Activated CD4-positive, alpha-beta memory T cell treated with anti-CD3 and anti-CD28 coated beads for 36 hours (primary cell): ENCODE measurements at regions not wholly inside any gene's neighbourhood (a gene's known extent, or its start where the extent isn't known, plus 50 kb on each side); places are given as distances from the start of the nearest gene placed in this dataset.

Source experiments
- CTCF ChIA-PET: fragments of 350-600 bp; sonication (Branson Sonifier 250); formaldehyde crosslinking; loops from one replicate; lab custom pipeline; 2021; ENCODE audit warnings: antibody characterized with exemption, inconsistent platforms; lab: Charles Lee
- POLR2A ChIA-PET: fragments of 350-600 bp; sonication (Branson Sonifier 250); formaldehyde crosslinking; loops from one replicate; lab custom pipeline; 2021; ENCODE audit warnings: antibody characterized with exemption; lab: Charles Lee
- DNase-seq: peaks from one replicate; pipeline ENCODE4 v3.0.0-alpha.2; 2020
- H3K27ac Mint-ChIP-seq: one replicate; pipeline ENCODE4 v1.8.0; 2021; ENCODE audit warnings: mixed read lengths
- H3K27me3 Mint-ChIP-seq: one replicate; pipeline ENCODE4 v1.8.0; 2021; ENCODE audit warnings: mixed read lengths
- H3K36me3 Mint-ChIP-seq: one replicate; pipeline ENCODE4 v1.8.0; 2021; ENCODE audit warnings: mixed read lengths
- H3K4me1 Mint-ChIP-seq: one replicate; pipeline ENCODE4 v1.8.0; 2021; ENCODE audit warnings: low read depth, mixed read lengths
- H3K4me3 Mint-ChIP-seq: one replicate; pipeline ENCODE4 v1.8.0; 2021; ENCODE audit warnings: mild to moderate bottlenecking, mixed read lengths
- H3K9me3 Mint-ChIP-seq: one replicate; pipeline ENCODE4 v1.8.0; 2021; ENCODE audit warnings: mixed read lengths
- intact Hi-C: fragments of 100-400 bp; cut with micrococcal nuclease; formaldehyde crosslinking; loops from one replicate; pipeline ENCODE4 v1.15.1; 2023

DNA sequence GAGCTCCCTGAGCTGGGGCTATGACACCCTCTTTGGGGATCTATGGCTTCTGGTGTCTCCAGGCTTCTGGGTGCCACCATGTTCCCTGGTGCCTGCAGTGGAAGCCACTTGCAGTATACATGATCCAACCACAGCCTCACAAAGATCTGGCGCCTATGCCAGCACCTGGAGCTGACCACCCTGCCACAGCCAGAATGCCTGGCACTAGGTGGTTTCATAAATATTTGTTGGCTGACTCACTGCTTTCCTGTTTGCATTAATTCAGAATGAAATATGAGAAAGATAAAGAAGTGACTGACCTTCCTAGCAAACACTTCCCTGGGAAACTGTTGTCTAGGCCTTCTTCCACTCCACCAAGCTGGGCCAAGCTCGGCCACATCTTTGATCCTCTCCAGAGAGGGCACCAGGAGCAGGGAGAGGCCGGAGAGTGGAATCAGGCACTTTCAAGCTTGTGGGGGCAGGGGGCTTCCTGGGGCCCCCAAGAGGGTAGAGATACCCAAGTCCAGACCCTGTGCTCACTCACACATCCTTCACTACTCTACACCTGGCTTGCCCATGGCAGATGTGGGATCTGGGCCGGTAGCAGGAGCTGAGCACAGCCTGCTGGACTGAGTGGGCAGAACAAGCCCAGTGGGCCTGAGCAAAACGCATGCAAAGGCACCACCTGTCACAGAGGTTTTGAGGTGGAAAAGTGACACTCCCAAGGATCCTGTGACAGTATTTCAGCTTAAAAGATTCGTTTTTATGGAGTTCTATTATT lies 565.7 kb downstream of the SLC4A3 start:
- no peak for DNase-seq
- intact Hi-C loops, result no loop called here
- no peak overlapping the region for H3K4me3 Mint-ChIP-seq
- ChIA-PET CTCF (no interaction called here), POLR2A (no interaction called here)
- no peak overlapping the region for H3K27ac Mint-ChIP-seq
- peaks cover 2% of the 10 kb centered on the region for H3K9me3 Mint-ChIP-seq
- no peaks in the 10 kb centered on the region for H3K27me3 Mint-ChIP-seq
- H3K36me3 Mint-ChIP-seq, result no peaks in the 10 kb centered on the region
- H3K4me1 Mint-ChIP-seq, result no peaks in the 10 kb centered on the region

DNA sequence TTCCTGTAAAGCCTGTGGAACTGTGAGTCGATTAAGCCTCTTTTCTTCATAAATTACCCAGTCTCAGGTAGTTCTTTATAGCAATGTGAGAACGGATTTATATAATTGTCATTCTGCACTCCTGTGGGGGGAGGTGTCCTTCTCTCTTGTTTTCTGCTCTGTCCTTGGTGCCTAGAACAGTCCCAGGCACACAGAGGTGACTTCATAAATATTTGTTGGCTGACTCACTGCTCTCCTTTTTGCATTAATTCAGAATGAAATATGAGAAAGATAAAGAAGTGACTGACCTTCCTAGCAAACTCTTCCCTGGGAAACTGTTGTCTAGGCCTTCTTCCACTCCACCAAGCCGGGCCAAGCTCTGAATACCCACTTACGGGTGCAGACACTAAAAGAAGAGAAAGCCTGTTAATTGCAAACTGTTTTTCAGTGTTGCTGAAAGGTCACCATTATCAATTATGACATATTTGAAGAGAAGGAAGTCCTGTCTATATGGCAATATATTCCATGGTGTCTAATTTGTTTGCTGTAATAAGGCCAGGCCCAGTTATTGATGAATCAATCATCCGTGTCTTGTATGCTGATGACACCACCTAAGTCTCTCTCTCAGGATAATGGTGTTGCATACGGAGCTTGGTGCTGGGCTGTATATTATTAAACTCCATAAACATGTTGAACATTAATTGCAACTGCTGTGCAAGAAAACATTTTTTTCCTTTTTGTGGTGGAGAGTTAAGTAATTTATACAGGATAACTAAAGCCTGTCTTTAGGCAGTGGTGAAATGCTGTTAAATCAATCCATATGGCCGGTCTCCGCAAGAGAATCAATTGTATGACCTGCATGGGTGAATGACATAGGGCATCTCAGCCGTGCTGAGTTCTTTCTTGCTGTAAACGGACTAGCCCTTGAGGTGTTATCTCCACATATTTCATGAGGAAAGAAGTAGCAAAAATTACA lies 567.5 kb downstream of the SLC4A3 start:
- Mint-ChIP-seq H3K27me3 (no peaks in the 10 kb centered on the region), H3K4me3 (no peak overlapping the region), H3K27ac (no peak overlapping the region), H3K9me3 (peaks cover 2% of the 10 kb centered on the region), H3K4me1 (no peaks in the 10 kb centered on the region), H3K36me3 (no peaks in the 10 kb centered on the region)
- ChIA-PET CTCF (no interaction called here), POLR2A (no interaction called here)
- intact Hi-C loops, result no loop called here
- no peak for DNase-seq

DNA sequence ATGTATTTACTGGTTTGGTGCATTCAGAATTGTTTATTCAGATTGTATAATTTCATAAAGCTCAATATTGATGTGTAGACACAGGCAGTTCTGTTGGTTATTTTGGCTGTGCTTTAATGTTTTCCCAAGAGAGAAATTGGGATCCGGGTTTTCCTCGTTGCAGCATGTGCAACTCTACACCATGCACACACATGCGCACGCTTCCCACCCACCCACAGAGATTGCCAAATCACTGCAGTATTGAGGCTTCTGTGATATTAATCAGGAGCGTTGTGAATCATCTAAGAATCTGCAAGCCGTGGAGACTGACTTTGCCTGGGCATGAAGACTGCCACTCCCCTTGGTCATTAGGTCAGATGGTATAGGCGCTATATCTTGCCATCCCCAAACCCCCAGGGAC lies 571.5 kb downstream of the SLC4A3 start:
- Mint-ChIP-seq H3K27ac (no peak overlapping the region), H3K9me3 (no peaks in the 10 kb centered on the region), H3K4me1 (no peaks in the 10 kb centered on the region), H3K36me3 (no peaks in the 10 kb centered on the region), H3K4me3 (no peak overlapping the region), H3K27me3 (no peaks in the 10 kb centered on the region)
- no peak for DNase-seq
- intact Hi-C loops, result no loop called here
- CTCF ChIA-PET, result no interaction called here
- POLR2A ChIA-PET, result no interaction called here

DNA sequence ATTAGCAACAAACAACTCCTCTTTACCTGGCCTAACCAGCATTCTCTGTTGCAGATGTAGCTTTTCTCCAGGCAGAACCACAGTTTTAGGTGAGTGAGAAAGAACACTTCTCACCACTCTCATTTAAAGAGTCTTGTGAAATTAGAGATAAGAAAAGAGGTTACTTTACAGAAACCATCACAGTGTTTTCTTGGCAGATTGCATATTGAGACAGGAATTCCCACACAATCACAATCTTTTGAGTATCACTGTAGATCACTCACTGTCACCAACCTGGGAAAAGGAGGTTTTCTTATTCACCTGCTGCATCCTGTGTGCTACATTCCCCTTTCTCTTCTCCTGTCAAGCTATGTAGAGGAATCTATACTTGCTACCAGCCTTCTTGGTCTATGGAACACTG lies 574.6 kb downstream of the SLC4A3 start:
- CTCF ChIA-PET, result no interaction called here
- no peak for DNase-seq
- Mint-ChIP-seq H3K4me1 (no peaks in the 10 kb centered on the region), H3K4me3 (no peak overlapping the region), H3K36me3 (no peaks in the 10 kb centered on the region), H3K27me3 (no peaks in the 10 kb centered on the region), H3K9me3 (no peaks in the 10 kb centered on the region), H3K27ac (no peak overlapping the region)
- intact Hi-C loops, result no loop called here
- POLR2A ChIA-PET, result no interaction called here

DNA sequence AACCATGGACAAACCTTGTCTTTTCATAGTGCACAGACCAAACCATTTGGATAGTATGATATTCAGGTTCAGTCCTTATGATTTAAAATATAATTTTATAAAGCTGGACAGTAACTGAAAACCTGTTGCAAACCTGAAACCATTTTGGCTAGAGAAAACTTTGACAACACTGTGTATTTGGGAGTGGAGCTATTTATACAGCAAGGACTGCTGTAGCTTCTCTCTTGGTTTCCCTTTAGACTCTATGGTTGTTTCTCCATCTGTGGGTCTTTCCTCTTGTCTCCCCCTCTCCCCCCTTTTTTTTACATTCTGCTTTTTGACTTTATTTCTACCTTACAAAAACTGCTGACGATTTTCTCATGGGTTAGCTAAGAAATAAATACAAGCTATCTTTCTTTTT lies 581.7 kb downstream of the SLC4A3 start:
- Mint-ChIP-seq H3K4me1 (no peaks in the 10 kb centered on the region), H3K36me3 (no peaks in the 10 kb centered on the region), H3K4me3 (no peak overlapping the region), H3K27me3 (no peaks in the 10 kb centered on the region), H3K27ac (no peak overlapping the region), H3K9me3 (no peaks in the 10 kb centered on the region)
- DNase-seq, result no peak
- intact Hi-C loops, result no loop called here
- ChIA-PET POLR2A (no interaction called here), CTCF (no interaction called here)

DNA sequence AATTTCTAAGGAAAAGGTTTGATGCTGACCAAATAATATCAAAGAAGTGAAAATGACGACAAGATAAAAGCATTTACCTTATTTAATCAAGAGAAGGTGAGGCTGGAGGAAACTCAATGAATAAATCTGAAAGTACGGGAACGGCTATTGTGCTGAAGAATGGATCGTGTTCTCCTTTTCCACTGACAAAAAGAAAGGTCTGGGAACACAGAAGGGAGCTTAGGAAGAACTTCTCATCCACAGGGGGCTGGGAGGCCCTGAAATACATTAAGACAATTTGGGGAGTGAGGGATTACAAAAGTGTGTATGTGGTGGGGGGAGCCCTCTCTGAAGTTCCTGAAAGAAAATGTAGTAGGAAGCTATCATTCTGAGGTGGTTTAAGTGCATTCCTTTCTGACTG lies 582.3 kb downstream of the SLC4A3 start:
- Mint-ChIP-seq H3K9me3 (no peaks in the 10 kb centered on the region), H3K4me3 (no peak overlapping the region), H3K4me1 (no peaks in the 10 kb centered on the region), H3K36me3 (no peaks in the 10 kb centered on the region), H3K27me3 (no peaks in the 10 kb centered on the region), H3K27ac (no peak overlapping the region)
- intact Hi-C loops, result no loop called here
- no peak for DNase-seq
- ChIA-PET CTCF (no interaction called here), POLR2A (no interaction called here)

DNA sequence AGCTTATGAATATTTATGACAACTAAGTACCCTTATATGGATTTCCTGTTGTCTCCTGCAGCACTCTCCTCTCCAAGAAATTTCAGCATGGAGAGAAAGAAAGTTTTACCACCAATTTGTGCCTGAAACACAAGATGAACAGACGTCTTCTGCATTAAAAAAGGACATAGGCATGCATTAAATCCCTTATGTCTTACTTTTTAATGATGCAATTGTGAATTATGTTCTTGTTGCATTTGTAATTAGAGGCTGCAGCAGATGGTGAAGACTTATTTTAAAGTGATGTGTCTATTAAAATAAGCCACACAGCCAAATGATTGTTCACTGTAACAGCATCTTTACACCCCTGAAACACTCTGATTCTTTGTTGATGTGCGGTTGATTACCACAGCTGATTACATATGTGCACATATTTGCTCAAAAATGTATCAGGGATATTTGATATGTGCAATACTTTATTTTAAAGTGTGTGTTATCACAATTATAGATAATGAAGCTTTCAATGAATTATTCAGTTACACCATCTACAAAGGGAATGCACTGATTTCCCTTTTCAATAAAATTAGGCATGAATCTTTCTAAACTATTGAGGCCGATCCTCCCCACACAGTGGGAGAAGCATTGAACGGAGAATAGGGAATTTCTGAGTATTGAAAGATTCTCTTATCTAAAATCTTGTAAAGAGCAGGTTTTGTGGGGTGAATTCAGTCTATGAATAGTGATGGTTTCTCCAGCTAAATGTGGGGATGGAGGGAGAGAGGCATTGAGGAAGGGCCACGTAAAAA lies 585.1 kb downstream of the SLC4A3 start:
- POLR2A ChIA-PET, result no interaction called here
- Mint-ChIP-seq H3K27ac (no peak overlapping the region), H3K36me3 (no peaks in the 10 kb centered on the region), H3K4me3 (no peak overlapping the region), H3K27me3 (no peaks in the 10 kb centered on the region), H3K4me1 (no peaks in the 10 kb centered on the region), H3K9me3 (no peaks in the 10 kb centered on the region)
- CTCF ChIA-PET, result no interaction called here
- intact Hi-C loops, result no loop called here
- DNase-seq, result no peak

DNA sequence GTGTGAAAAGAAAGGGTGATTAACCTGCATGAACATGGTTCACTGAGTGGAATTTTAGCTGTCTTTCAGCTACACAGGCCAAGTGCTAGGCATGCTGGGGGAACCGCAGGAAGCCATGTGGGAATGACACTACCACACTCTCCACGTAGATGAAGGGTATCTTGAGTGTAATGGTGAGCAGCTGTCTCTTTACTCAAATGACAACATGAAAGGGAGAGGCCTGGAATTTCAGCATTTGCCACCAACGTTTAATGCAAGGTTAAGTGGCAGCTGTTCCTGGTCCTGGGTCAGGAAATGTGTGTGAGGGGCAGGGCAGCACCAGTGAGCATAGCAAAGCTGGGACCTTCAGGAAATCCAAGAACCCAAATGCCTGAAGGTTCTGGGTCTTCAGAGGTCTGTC lies 588.4 kb downstream of the SLC4A3 start:
- Mint-ChIP-seq H3K27ac (no peak overlapping the region), H3K27me3 (no peaks in the 10 kb centered on the region), H3K36me3 (no peaks in the 10 kb centered on the region), H3K4me3 (no peak overlapping the region), H3K4me1 (no peaks in the 10 kb centered on the region), H3K9me3 (no peaks in the 10 kb centered on the region)
- no peak for DNase-seq
- ChIA-PET POLR2A (no interaction called here), CTCF (no interaction called here)
- intact Hi-C loops, result no loop called here

DNA sequence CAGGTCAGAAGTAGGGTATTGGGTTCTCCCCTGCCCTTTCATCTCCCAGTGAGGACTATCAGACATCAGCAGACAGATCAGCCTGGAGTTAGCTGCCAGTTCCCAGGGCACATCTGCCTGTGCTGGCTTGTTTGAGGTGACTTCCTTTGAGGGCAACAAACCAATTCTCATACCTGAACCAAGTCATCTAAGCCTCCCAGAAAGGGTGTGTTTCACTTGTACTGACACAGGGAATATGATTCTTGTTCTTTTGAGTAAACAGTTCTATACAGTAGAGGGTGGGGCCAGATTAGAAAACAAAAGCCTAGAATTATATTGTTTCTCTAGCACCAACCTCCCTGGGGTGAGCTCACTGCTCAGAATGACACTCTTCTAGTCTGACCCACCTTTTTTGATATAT lies 591.9 kb downstream of the SLC4A3 start:
- intact Hi-C loops, result no loop called here
- POLR2A ChIA-PET, result no interaction called here
- DNase-seq, result no peak
- no peaks in the 10 kb centered on the region for H3K9me3 Mint-ChIP-seq
- no peaks in the 10 kb centered on the region for H3K4me1 Mint-ChIP-seq
- no peak overlapping the region for H3K4me3 Mint-ChIP-seq
- CTCF ChIA-PET, result no interaction called here
- H3K27me3 Mint-ChIP-seq, result no peaks in the 10 kb centered on the region
- H3K27ac Mint-ChIP-seq, result no peak overlapping the region
- no peaks in the 10 kb centered on the region for H3K36me3 Mint-ChIP-seq

DNA sequence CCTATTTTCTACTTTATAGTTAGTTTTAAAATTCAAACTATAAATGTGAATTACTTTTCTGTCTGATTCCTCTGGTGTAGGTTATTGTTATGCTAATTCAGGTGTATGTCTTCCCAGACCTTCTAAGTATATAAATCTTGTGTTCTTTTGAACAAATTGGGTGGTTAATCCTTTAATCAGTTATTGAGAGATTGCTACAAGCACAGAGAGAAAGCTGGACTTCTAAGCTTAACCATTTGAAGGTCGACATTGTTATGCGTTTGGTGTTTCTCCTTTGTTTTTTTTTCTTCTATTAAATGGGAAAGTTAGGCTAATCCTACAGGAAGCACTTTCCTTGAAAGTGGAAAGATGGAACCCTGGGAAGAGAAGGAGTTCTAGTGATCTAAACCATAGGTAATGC lies 592.6 kb downstream of the SLC4A3 start:
- Mint-ChIP-seq H3K36me3 (no peaks in the 10 kb centered on the region), H3K4me1 (no peaks in the 10 kb centered on the region), H3K4me3 (no peak overlapping the region), H3K27me3 (no peaks in the 10 kb centered on the region), H3K27ac (no peak overlapping the region), H3K9me3 (no peaks in the 10 kb centered on the region)
- DNase-seq, result no peak
- intact Hi-C loops, result no loop called here
- ChIA-PET POLR2A (no interaction called here), CTCF (no interaction called here)

DNA sequence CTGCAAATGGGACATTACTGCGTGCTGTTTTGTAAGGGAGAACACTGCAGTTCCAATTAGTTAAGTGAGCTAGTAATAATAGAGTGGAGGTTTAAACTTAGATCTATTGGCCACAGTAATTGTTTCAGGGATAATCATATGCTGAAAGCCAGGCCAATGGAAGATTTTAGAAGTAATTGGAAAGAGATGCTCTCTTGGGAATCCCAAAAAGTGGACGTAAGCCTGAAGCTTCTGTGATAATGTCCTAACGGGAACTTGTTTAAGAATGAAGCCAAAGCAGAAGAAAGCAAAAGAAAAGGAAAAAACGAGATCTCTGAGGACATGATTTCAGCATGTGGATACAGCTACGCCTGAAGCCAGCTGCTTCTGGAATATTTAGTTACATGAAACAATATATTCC lies 594.6 kb downstream of the SLC4A3 start:
- H3K36me3 Mint-ChIP-seq, result no peaks in the 10 kb centered on the region

More for the DNA sequence above, 594.6 kb downstream of the SLC4A3 start:
- no peaks in the 10 kb centered on the region for H3K4me1 Mint-ChIP-seq
- no peak overlapping the region for H3K27ac Mint-ChIP-seq
- intact Hi-C loops, result no loop called here
- H3K4me3 Mint-ChIP-seq, result no peak overlapping the region
- no peak for DNase-seq
- ChIA-PET POLR2A (no interaction called here), CTCF (no interaction called here)
- no peaks in the 10 kb centered on the region for H3K9me3 Mint-ChIP-seq
- no peaks in the 10 kb centered on the region for H3K27me3 Mint-ChIP-seq
